Liver (tissue), 3 donors: ENCODE measurements at regions not wholly inside any gene's neighbourhood (a gene's known extent, or its start where the extent isn't known, plus 50 kb on each side); places are given as distances from the start of the nearest gene placed in this dataset.

ENCODE experiments used
- RAD21 ChIP-seq, 2 donors: IDR thresholded peaks; 2 replicates each; pipeline ENCODE4 v1.6.1; 2016; ENCODE audit warnings: antibody characterized with exemption in 2 of 2, mild to moderate bottlenecking in 2 of 2
- REST ChIP-seq: IDR thresholded peaks from 2 replicates; pipeline ENCODE4 v1.6.1; 2016; ENCODE audit warnings: antibody characterized with exemption, mild to moderate bottlenecking
- TF ChIP-seq, protein P1 (sequence below): fragments of 150-350 bp; IDR thresholded peaks from 2 replicates; pipeline ENCODE4 v1.5.1; 2017; ENCODE audit warnings: improper control_type of control experiment, low read depth, low read length; ENCODE audit not compliant: missing input control
- TF ChIP-seq, protein P2 (sequence below): IDR thresholded peaks from 2 replicates; pipeline ENCODE4 v1.6.1; 2016; ENCODE audit warnings: antibody characterized with exemption
- donor health status: healthy.
- donor health status: healthy.

DNA sequence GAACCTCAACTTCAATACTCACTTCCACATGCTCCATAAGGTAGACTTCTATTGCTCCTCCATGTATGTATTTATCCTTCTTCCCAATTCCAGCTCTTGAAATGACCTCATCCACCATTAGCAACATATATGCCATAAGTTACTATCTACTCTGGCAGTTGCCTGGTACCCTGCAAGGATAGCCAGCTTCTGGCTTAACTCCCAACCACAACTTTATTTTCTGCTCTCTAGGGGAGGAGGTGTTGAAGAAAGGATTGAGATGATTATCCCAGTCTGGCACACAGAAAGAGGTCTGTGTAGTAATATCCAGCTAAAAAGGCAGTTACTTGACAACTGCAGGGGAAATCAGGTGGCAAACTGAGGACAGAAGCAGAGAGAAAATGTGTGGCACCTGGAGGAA is 71.5 kb upstream of the MDM1 start:
- TF ChIP-seq, protein P1, sequence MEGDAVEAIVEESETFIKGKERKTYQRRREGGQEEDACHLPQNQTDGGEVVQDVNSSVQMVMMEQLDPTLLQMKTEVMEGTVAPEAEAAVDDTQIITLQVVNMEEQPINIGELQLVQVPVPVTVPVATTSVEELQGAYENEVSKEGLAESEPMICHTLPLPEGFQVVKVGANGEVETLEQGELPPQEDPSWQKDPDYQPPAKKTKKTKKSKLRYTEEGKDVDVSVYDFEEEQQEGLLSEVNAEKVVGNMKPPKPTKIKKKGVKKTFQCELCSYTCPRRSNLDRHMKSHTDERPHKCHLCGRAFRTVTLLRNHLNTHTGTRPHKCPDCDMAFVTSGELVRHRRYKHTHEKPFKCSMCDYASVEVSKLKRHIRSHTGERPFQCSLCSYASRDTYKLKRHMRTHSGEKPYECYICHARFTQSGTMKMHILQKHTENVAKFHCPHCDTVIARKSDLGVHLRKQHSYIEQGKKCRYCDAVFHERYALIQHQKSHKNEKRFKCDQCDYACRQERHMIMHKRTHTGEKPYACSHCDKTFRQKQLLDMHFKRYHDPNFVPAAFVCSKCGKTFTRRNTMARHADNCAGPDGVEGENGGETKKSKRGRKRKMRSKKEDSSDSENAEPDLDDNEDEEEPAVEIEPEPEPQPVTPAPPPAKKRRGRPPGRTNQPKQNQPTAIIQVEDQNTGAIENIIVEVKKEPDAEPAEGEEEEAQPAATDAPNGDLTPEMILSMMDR, result no peak
- TF ChIP-seq RAD21 (IDR thresholded peaks at IDR 0.05), result no peak
- TF ChIP-seq, protein P2, sequence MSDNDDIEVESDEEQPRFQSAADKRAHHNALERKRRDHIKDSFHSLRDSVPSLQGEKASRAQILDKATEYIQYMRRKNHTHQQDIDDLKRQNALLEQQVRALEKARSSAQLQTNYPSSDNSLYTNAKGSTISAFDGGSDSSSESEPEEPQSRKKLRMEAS, result no peak
- TF ChIP-seq REST, result no peak
